Omental fat pad (tissue), 3 donors: ENCODE measurements at regions not wholly inside any gene's neighbourhood (a gene's known extent, or its start where the extent isn't known, plus 50 kb on each side); places are given as distances from the start of the nearest gene placed in this dataset.
"Not testable (repeated sequence)": the region's sequence is repeated elsewhere in the genome, so short reads cannot be mapped to it uniquely, and the experiment has no call there.

Experiments
- ATAC-seq: fragments of 150-250 bp; one replicate; pipeline ENCODE4 v1.9.1; 2016; ENCODE audit warnings: mild to moderate bottlenecking, moderate library complexity; ENCODE audit not compliant: low FRiP score
- DNase-seq: peaks from one replicate; pipeline ENCODE4 v3.0.0-alpha.2; 2019; ENCODE audit warnings: low spot score
- TF ChIP-seq, protein P1 (sequence below), 3 donors: fragments of 450-650 bp; IDR thresholded peaks; one replicate each; pipeline ENCODE4 v1.5.1; 2016 to 2017; ENCODE audit warnings: antibody characterized with exemption in 3 of 3, mild to moderate bottlenecking in 3 of 3, moderate library complexity in 2 of 3

DNA sequence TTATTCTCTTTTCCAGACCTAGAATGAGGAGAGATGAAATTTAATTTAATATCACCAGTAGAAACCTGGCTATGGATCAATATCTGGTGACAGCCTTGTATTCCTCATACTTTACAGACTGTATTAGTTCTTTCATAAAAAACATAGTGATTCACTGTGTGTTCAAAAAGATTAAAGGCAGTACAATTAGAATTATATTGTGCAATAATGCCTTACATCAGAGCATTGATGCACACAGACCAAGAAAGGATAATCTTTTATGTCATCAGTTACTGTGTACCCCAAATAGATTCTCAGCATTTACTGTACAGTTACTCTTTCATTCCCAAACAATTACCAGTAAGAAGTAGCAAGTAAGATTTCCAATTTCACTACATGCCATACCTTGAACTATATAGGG, 260.5 kb upstream of the ANXA10 start:
- ATAC-seq, result no peak
- TF ChIP-seq, protein P1, sequence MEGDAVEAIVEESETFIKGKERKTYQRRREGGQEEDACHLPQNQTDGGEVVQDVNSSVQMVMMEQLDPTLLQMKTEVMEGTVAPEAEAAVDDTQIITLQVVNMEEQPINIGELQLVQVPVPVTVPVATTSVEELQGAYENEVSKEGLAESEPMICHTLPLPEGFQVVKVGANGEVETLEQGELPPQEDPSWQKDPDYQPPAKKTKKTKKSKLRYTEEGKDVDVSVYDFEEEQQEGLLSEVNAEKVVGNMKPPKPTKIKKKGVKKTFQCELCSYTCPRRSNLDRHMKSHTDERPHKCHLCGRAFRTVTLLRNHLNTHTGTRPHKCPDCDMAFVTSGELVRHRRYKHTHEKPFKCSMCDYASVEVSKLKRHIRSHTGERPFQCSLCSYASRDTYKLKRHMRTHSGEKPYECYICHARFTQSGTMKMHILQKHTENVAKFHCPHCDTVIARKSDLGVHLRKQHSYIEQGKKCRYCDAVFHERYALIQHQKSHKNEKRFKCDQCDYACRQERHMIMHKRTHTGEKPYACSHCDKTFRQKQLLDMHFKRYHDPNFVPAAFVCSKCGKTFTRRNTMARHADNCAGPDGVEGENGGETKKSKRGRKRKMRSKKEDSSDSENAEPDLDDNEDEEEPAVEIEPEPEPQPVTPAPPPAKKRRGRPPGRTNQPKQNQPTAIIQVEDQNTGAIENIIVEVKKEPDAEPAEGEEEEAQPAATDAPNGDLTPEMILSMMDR (IDR thresholded peaks at IDR 0.05), result no peak
- DNase-seq, result no peak

GRCh38 chr4:167838686-167839085, 253.7 kb upstream of the ANXA10 start:
- TF ChIP-seq, protein P1 (IDR thresholded peaks at IDR 0.05), result no peak
- no peak for ATAC-seq
- DNase-seq, result no peak

DNA sequence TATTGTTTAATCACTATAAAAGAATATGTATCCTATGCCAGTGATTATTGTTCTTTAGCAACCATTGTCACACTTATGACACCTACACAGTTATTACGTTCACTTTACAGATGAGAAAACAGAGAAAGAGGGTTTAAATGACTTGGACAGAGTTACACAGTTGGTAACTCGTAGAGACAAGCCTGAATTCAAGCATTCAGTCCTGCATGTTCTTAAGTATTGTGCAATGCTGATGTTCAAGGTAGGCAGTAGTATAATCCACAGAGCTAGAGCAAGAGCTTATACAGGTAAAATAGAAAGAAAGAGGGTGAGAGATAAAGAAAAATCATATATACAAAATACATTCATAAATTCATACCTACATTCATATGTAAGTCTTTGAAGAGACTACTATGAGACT, 249.8 kb upstream of the ANXA10 start:
- DNase-seq (no peak), ATAC-seq (no peak)
- TF ChIP-seq, protein P1 (IDR thresholded peaks at IDR 0.05), result no peak

- no peak for ATAC-seq
- TF ChIP-seq, protein P1 (IDR thresholded peaks at IDR 0.05), result no peak
Measured at GRCh38 chr4:167854881-167855280, 237.5 kb upstream of the ANXA10 start.

DNA sequence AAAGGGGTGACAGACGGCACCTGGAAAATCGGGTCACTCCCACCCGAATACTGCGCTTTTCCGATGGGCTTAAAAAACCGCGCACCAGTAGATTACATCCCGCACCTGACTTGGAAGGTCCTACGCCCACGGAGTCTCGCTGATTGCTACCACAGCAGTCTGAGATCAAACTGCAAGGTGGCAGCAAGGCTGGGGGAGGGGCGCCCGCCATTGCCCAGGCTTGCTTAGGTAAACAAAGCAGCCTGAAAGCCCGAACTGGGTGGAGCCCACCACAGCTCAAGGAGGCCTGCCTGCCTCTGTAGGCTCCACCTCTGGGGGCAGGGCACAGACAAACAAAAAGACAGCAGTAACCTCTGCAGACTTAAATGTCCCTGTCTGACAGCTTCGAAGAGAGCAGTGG, 234.2 kb upstream of the ANXA10 start:
- DNase-seq, ATAC-seq: not testable (repeated sequence)

More at GRCh38 chr4:167854881-167855280, 237.5 kb upstream of the ANXA10 start:
- DNase-seq, result no peak

DNA sequence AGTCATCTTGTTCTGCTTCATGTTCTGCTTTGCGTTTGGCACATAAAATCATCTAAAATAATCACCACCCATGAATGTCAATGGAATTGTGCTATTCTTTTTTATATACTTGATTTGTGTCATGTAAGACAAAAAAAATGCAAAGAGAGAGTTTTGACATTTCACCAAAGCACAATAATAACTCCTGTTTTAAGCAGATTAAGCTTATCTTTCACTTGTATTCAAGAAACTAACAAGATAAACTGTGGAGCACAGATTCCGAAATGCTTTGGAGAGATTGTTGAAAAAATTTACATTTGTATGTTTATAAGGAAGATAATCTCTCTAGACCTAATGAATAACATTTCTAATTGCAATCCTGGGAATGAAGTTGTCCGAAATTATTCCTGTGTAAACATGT, 225.1 kb upstream of the ANXA10 start:
- TF ChIP-seq, protein P1 (IDR thresholded peaks at IDR 0.05), result no peak
- no peak for ATAC-seq
- DNase-seq, result no peak

DNA sequence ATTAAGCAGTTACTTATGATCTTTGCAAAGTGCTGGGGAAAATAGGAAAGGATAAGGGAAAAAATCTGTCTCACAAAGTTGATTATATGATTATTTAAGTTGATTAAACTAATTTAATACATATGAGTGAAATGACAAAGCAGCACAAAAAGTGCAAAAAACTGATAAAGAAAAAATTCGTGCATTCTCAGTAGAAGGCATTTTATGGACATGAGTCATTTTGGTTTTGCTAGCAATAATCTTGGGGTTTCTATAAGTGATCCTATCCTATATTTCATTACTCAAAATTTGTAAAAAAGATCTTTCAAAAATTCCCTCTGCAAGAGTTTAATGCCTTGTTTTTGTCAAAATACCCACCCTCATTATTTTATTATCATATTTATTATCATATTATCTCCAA, 224.2 kb upstream of the ANXA10 start:
- TF ChIP-seq, protein P1 (IDR thresholded peaks at IDR 0.05), result no peak
- DNase-seq, result no peak
- no peak for ATAC-seq

DNA sequence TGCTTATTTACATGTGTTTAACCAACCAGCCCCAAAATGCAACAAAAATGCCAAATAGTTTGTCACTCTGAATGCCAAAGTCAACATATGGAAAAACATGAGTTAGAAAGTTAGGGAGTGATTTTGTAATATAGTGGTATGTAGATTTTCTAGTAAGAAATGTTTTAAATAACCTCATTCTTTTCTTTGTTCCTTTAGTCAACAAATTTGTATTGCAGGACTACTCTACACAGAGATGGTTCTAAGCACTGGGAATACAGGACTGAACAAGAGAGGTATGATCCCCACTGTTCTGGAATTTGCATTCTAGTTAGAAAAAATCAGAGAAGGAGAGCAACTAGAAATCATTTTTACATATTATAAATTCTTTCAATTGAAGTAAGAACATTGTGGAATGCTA, 218.8 kb upstream of the ANXA10 start:
- ATAC-seq, result no peak
- TF ChIP-seq, protein P1 (IDR thresholded peaks at IDR 0.05), result no peak
- DNase-seq, result no peak

DNA sequence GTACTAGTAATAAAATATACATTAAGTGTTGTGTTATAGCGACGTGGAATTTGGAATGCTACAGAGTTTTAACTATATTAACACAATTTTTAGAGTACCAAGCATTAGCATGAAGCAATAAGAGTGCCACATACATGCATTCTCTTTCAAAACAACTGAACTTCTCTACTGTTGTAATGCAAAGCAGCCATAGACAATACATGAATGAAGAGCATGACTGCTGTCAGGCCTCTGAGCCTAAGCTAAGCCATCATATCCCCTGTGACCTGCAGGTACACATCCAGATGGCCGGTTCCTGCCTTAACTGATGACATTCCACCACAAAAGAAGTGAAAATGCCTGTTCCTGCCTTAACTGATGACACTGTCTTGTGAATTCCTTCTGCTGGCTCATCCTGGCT, 216.2 kb upstream of the ANXA10 start:
- DNase-seq, ATAC-seq: not testable (repeated sequence)

GRCh38 chr4:167877826-167878225, 214.5 kb upstream of the ANXA10 start:
- ATAC-seq, DNase-seq: not testable (repeated sequence)
